Central memory CD8-positive, alpha-beta T cell (primary cell): ENCODE measurements at regions not wholly inside any gene's neighbourhood (a gene's known extent, or its start where the extent isn't known, plus 50 kb on each side); places are given as distances from the start of the nearest gene placed in this dataset.
"Not testable (repeated sequence)": the region's sequence is repeated elsewhere in the genome, so short reads cannot be mapped to it uniquely, and the experiment has no call there.

Experiments
- ATAC-seq: fragments of 150-1000 bp; cut with Tn5 transposase; replicated peaks from 2 replicates; pipeline ENCODE4 v1.10.0; 2022; ENCODE audit warnings: mild to moderate bottlenecking, moderate FRiP score, moderate number of reproducible peaks; ENCODE audit not compliant: poor library complexity, severe bottlenecking; ENCODE audit errors: extremely low read depth
- DNase-seq, 2 donors: peaks; one replicate each; pipeline ENCODE4 v3.0.0; 2021; ENCODE audit warnings: low spot score in 2 of 2
- H3K27ac Mint-ChIP-seq: one replicate; pipeline ENCODE4 v1.8.0; 2022; ENCODE audit warnings: low read depth, mild to moderate bottlenecking, moderate library complexity, mixed read lengths
- H3K27me3 Mint-ChIP-seq: one replicate; pipeline ENCODE4 v1.8.0; 2022; ENCODE audit warnings: mixed read lengths
- H3K36me3 Mint-ChIP-seq: one replicate; pipeline ENCODE4 v1.8.0; 2022; ENCODE audit warnings: mild to moderate bottlenecking, moderate library complexity, mixed read lengths; ENCODE audit not compliant: insufficient read depth
- H3K4me1 Mint-ChIP-seq: one replicate; pipeline ENCODE4 v1.8.0; 2022; ENCODE audit warnings: mixed read lengths
- H3K4me3 Mint-ChIP-seq: one replicate; pipeline ENCODE4 v1.8.0; 2022; ENCODE audit warnings: mild to moderate bottlenecking, moderate library complexity, mixed read lengths
- H3K9me3 Mint-ChIP-seq: one replicate; pipeline ENCODE4 v1.8.0; 2022; ENCODE audit warnings: mixed read lengths

GRCh38 chr5:104052558-104053352 lies 490.2 kb upstream of the NUDT12 start:
- Mint-ChIP-seq H3K27ac (no peak overlapping the region), H3K36me3 (no peaks in the 10 kb centered on the region), H3K4me1 (no peaks in the 10 kb centered on the region), H3K9me3 (peaks cover 19% of the 10 kb centered on the region), H3K4me3 (no peak overlapping the region), H3K27me3 (no peaks in the 10 kb centered on the region)
- DNase-seq (no peak), ATAC-seq (no peak)

- no peaks in the 10 kb centered on the region for H3K27me3 Mint-ChIP-seq
- peaks cover 24% of the 10 kb centered on the region for H3K9me3 Mint-ChIP-seq
- H3K4me3 Mint-ChIP-seq = no peak overlapping the region
- no peaks in the 10 kb centered on the region for H3K36me3 Mint-ChIP-seq
- ATAC-seq (no peak), DNase-seq (no peak)
- no peaks in the 10 kb centered on the region for H3K4me1 Mint-ChIP-seq
- H3K27ac Mint-ChIP-seq = no peak overlapping the region
Observed at GRCh38 chr5:104050436-104050835, 487.8 kb upstream of the NUDT12 start.

GRCh38 chr5:104049752-104050151 lies 487.2 kb upstream of the NUDT12 start:
- no peak overlapping the region for H3K4me3 Mint-ChIP-seq
- ATAC-seq = no peak

GRCh38 chr5:104048231-104048630 lies 485.6 kb upstream of the NUDT12 start:
- H3K9me3 Mint-ChIP-seq = peaks cover 24% of the 10 kb centered on the region
- H3K4me1 Mint-ChIP-seq = no peaks in the 10 kb centered on the region
- DNase-seq (no peak), ATAC-seq (no peak)
- no peaks in the 10 kb centered on the region for H3K27me3 Mint-ChIP-seq
- H3K27ac Mint-ChIP-seq = no peak overlapping the region
- H3K4me3 Mint-ChIP-seq = no peak overlapping the region
- no peaks in the 10 kb centered on the region for H3K36me3 Mint-ChIP-seq

More at GRCh38 chr5:104049752-104050151, 487.2 kb upstream of the NUDT12 start:
- Mint-ChIP-seq H3K9me3 (peaks cover 24% of the 10 kb centered on the region), H3K27ac (no peak overlapping the region), H3K4me1 (no peaks in the 10 kb centered on the region), H3K36me3 (no peaks in the 10 kb centered on the region), H3K27me3 (no peaks in the 10 kb centered on the region)
- no peak for DNase-seq

- no peaks in the 10 kb centered on the region for H3K4me1 Mint-ChIP-seq
- ATAC-seq (no peak), DNase-seq (no peak)
- no peaks in the 10 kb centered on the region for H3K36me3 Mint-ChIP-seq
- no peak overlapping the region for H3K27ac Mint-ChIP-seq
- H3K4me3 Mint-ChIP-seq = no peak overlapping the region
- peaks cover 39% of the 10 kb centered on the region for H3K9me3 Mint-ChIP-seq
- no peaks in the 10 kb centered on the region for H3K27me3 Mint-ChIP-seq
Observed at GRCh38 chr5:104045987-104046386, 483.4 kb upstream of the NUDT12 start.

GRCh38 chr5:104039871-104040270 lies 477.3 kb upstream of the NUDT12 start:
- not testable (repeated sequence) for H3K27me3 Mint-ChIP-seq, H3K36me3 Mint-ChIP-seq, DNase-seq, H3K4me1 Mint-ChIP-seq, ATAC-seq, H3K4me3 Mint-ChIP-seq, H3K27ac Mint-ChIP-seq
- H3K9me3 Mint-ChIP-seq = peaks cover 21% of the 10 kb centered on the region

GRCh38 chr5:104037136-104037535 lies 474.5 kb upstream of the NUDT12 start:
- H3K27me3 Mint-ChIP-seq, ATAC-seq, DNase-seq, H3K4me3 Mint-ChIP-seq, H3K27ac Mint-ChIP-seq, H3K36me3 Mint-ChIP-seq, H3K4me1 Mint-ChIP-seq: not testable (repeated sequence)
- H3K9me3 Mint-ChIP-seq = peaks cover 24% of the 10 kb centered on the region

GRCh38 chr5:104033186-104033585 lies 470.6 kb upstream of the NUDT12 start:
- H3K27ac Mint-ChIP-seq, H3K4me1 Mint-ChIP-seq, H3K27me3 Mint-ChIP-seq, ATAC-seq, H3K4me3 Mint-ChIP-seq, H3K9me3 Mint-ChIP-seq, DNase-seq, H3K36me3 Mint-ChIP-seq: not testable (repeated sequence)

- Mint-ChIP-seq H3K27me3 (no peaks in the 10 kb centered on the region), H3K9me3 (peaks cover 4% of the 10 kb centered on the region), H3K4me1 (no peaks in the 10 kb centered on the region), H3K36me3 (no peaks in the 10 kb centered on the region), H3K27ac (no peak overlapping the region), H3K4me3 (no peak overlapping the region)
- ATAC-seq = no peak
- DNase-seq = no peak
Observed at GRCh38 chr5:104024538-104024937, 461.9 kb upstream of the NUDT12 start.

- Mint-ChIP-seq H3K27me3 (no peaks in the 10 kb centered on the region), H3K4me1 (no peaks in the 10 kb centered on the region), H3K9me3 (peaks cover 4% of the 10 kb centered on the region), H3K27ac (no peak overlapping the region), H3K36me3 (no peaks in the 10 kb centered on the region), H3K4me3 (no peak overlapping the region)
- ATAC-seq (no peak), DNase-seq (no peak)
Observed at GRCh38 chr5:104023739-104024138, 461.1 kb upstream of the NUDT12 start.

- ATAC-seq (no peak), DNase-seq (no peak)
- Mint-ChIP-seq H3K27me3 (no peaks in the 10 kb centered on the region), H3K36me3 (no peaks in the 10 kb centered on the region), H3K4me3 (no peak overlapping the region), H3K27ac (no peak overlapping the region), H3K4me1 (no peaks in the 10 kb centered on the region), H3K9me3 (no peaks in the 10 kb centered on the region)
Observed at GRCh38 chr5:104019956-104020355, 457.4 kb upstream of the NUDT12 start.

- H3K4me1 Mint-ChIP-seq = no peaks in the 10 kb centered on the region
- no peaks in the 10 kb centered on the region for H3K9me3 Mint-ChIP-seq
- no peak overlapping the region for H3K27ac Mint-ChIP-seq
- DNase-seq (no peak), ATAC-seq (no peak)
- H3K36me3 Mint-ChIP-seq = no peaks in the 10 kb centered on the region
- no peaks in the 10 kb centered on the region for H3K27me3 Mint-ChIP-seq
- H3K4me3 Mint-ChIP-seq = no peak overlapping the region
Observed at GRCh38 chr5:104018299-104018698, 455.7 kb upstream of the NUDT12 start.

- Mint-ChIP-seq H3K9me3 (no peaks in the 10 kb centered on the region), H3K4me1 (no peaks in the 10 kb centered on the region), H3K36me3 (no peaks in the 10 kb centered on the region), H3K4me3 (no peak overlapping the region), H3K27me3 (no peaks in the 10 kb centered on the region), H3K27ac (no peak overlapping the region)
- DNase-seq (no peak), ATAC-seq (no peak)
Observed at GRCh38 chr5:104016646-104017045, 454.1 kb upstream of the NUDT12 start.
